HEK293T (cell line): ENCODE measurements at regions not wholly inside any gene's neighbourhood (a gene's known extent, or its start where the extent isn't known, plus 50 kb on each side); places are given as distances from the start of the nearest gene placed in this dataset.

Experiments used
- ELF4 ChIP-seq: fragments of 450-650 bp; IDR thresholded peaks from 2 replicates; pipeline ENCODE4 v1.6.1; 2017; ENCODE audit warnings: antibody characterized with exemption
- FOXA1 ChIP-seq: fragments of 450-650 bp; IDR thresholded peaks from 2 replicates; pipeline ENCODE4 v1.6.1; 2016; ENCODE audit warnings: mild to moderate bottlenecking
- FOXM1 ChIP-seq: fragments of 450-650 bp; IDR thresholded peaks from 2 replicates; pipeline ENCODE4 v1.6.1; 2017; ENCODE audit warnings: mild to moderate bottlenecking, borderline replicate concordance
- HDGF ChIP-seq: fragments of 450-650 bp; IDR thresholded peaks from 2 replicates; pipeline ENCODE4 v1.6.1; 2017; ENCODE audit warnings: antibody characterized with exemption, borderline replicate concordance
- LEF1 ChIP-seq: fragments of 450-650 bp; IDR thresholded peaks from 2 replicates; pipeline ENCODE4 v1.6.1; 2017; ENCODE audit warnings: mild to moderate bottlenecking, borderline replicate concordance
- SUZ12 ChIP-seq: fragments of 450-650 bp; IDR thresholded peaks from 2 replicates; pipeline ENCODE4 v1.6.1; 2016; ENCODE audit warnings: mild to moderate bottlenecking
- TARDBP ChIP-seq: fragments of 450-650 bp; IDR thresholded peaks from 2 replicates; pipeline ENCODE4 v1.6.1; 2016
- ZNF384 ChIP-seq: fragments of 450-650 bp; IDR thresholded peaks from 2 replicates; pipeline ENCODE4 v1.6.1; 2016

DNA sequence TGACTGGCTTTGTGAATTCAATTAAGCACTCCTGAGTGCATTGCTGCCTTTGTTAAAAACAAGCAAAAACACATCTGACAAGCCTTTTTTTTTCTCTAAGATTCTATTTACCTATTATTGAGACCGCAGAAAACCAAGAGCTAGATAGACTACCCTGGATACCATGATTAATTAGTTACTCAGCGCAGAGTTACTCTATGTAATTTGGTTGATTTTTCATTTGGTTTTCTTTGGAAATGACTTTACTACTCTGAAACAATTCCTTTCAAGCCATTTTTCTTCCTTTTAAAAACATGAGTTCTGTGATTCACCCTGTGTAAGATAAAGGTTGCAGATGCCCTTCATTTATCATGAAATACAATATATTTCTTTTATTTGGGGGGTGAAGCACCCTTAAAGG is 421.6 kb upstream of the PIK3R1 start:
- TF ChIP-seq ELF4: no peak
- TF ChIP-seq FOXA1: no peak
- TF ChIP-seq TARDBP: no peak
- no peak for TF ChIP-seq SUZ12
- no peak for TF ChIP-seq LEF1
- TF ChIP-seq ZNF384: no peak
- no peak for TF ChIP-seq HDGF
- TF ChIP-seq FOXM1: no peak
